A549 (cell line): ENCODE measurements at regions not wholly inside any gene's neighbourhood (a gene's known extent, or its start where the extent isn't known, plus 50 kb on each side); places are given as distances from the start of the nearest gene placed in this dataset.

Experiments
- CHD4 ChIP-seq: fragments of 200-600 bp; sonication (generic); IDR thresholded peaks from 2 replicates; pipeline ENCODE4 v1.6.1; 2016; ENCODE audit warnings: antibody characterized with exemption, mild to moderate bottlenecking, borderline replicate concordance
- EP300 ChIP-seq, 2 experiments: fragments of >200 bp; sonication (Bioruptor Twin); formaldehyde crosslinking; IDR thresholded peaks; 2 replicates in 1 of 2; 3 replicates in 1 of 2; pipeline ENCODE4 v1.6.1; 2016 to 2017
- MYC ChIP-seq: IDR thresholded peaks from 2 replicates; pipeline ENCODE4 v1.6.1; 2012; ENCODE audit warnings: mild to moderate bottlenecking, inconsistent platforms, low read length, improper control_type of control experiment, borderline replicate concordance
- SMC3 ChIP-seq: fragments of >200 bp; sonication (Bioruptor Twin); formaldehyde crosslinking; IDR thresholded peaks from 3 replicates; pipeline ENCODE4 v1.6.1; 2018; ENCODE audit warnings: inconsistent platforms
- TF ChIP-seq, protein P1 (sequence below): fragments of >200 bp; sonication (Bioruptor Twin); formaldehyde crosslinking; IDR thresholded peaks from 3 replicates; pipeline ENCODE4 v1.5.1; 2016
- TF ChIP-seq, protein P2 (sequence below): IDR thresholded peaks from 2 replicates; pipeline ENCODE4 v1.6.1; 2012
- TF ChIP-seq, protein P3 (sequence below): fragments of >200 bp; sonication (Bioruptor Twin); formaldehyde crosslinking; IDR thresholded peaks from 3 replicates; pipeline ENCODE4 v1.6.1; 2016

DNA sequence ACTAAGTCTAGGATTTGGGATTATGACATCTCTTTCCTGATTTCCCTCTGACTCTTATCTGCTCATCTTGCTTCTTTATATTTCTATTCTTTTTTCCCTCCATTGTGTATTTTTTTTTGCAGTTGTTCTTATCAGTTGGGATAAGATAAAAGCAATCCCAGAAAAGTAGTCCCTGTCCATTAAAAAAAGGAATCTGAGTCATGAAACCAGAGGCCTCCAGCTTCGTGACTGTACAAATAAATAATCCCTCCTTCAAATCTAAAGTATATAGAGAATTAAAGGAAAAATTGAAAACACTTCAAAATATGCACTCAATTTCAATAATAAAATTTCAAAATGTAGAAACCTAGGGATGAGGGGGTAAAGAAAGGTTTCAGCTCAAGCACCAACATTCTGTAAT is 317.8 kb upstream of the NT5E start:
- TF ChIP-seq, protein P1, sequence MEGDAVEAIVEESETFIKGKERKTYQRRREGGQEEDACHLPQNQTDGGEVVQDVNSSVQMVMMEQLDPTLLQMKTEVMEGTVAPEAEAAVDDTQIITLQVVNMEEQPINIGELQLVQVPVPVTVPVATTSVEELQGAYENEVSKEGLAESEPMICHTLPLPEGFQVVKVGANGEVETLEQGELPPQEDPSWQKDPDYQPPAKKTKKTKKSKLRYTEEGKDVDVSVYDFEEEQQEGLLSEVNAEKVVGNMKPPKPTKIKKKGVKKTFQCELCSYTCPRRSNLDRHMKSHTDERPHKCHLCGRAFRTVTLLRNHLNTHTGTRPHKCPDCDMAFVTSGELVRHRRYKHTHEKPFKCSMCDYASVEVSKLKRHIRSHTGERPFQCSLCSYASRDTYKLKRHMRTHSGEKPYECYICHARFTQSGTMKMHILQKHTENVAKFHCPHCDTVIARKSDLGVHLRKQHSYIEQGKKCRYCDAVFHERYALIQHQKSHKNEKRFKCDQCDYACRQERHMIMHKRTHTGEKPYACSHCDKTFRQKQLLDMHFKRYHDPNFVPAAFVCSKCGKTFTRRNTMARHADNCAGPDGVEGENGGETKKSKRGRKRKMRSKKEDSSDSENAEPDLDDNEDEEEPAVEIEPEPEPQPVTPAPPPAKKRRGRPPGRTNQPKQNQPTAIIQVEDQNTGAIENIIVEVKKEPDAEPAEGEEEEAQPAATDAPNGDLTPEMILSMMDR, result no peak
- TF ChIP-seq, protein P2, sequence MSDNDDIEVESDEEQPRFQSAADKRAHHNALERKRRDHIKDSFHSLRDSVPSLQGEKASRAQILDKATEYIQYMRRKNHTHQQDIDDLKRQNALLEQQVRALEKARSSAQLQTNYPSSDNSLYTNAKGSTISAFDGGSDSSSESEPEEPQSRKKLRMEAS, result no peak
- TF ChIP-seq MYC, result no peak
- TF ChIP-seq, protein P3, sequence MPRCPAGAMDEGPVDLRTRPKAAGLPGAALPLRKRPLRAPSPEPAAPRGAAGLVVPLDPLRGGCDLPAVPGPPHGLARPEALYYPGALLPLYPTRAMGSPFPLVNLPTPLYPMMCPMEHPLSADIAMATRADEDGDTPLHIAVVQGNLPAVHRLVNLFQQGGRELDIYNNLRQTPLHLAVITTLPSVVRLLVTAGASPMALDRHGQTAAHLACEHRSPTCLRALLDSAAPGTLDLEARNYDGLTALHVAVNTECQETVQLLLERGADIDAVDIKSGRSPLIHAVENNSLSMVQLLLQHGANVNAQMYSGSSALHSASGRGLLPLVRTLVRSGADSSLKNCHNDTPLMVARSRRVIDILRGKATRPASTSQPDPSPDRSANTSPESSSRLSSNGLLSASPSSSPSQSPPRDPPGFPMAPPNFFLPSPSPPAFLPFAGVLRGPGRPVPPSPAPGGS, result no peak
- no peak for TF ChIP-seq SMC3
- no peak for TF ChIP-seq CHD4
- no peak for TF ChIP-seq EP300 (IDR thresholded peaks at IDR 0.05)
